Neural cell (in vitro differentiated cells): ENCODE measurements at regions not wholly inside any gene's neighbourhood (a gene's known extent, or its start where the extent isn't known, plus 50 kb on each side); places are given as distances from the start of the nearest gene placed in this dataset.

ENCODE experiments used
- H2AFZ ChIP-seq: fragments of 200-600, 300-800 bp; sonication (generic), shearing (Covaris generic); 2 replicates; pipeline ENCODE4 v1.6.0; 2014; ENCODE audit warnings: low read depth, mild to moderate bottlenecking, antibody characterized with exemption, low read length, moderate library complexity
- H3F3A ChIP-seq: fragments of 200-600 bp; shearing (Covaris generic); 2 replicates; pipeline ENCODE4 v1.6.1; 2016; ENCODE audit warnings: mild to moderate bottlenecking, moderate library complexity, mixed read lengths, antibody characterized with exemption, low read length; ENCODE audit not compliant: insufficient read depth, poor library complexity, severe bottlenecking
- H3K27ac ChIP-seq: fragments of 200-600, 300-800 bp; sonication (generic), shearing (Covaris generic); 2 replicates; pipeline ENCODE4 v1.5.1; 2014; ENCODE audit warnings: mild to moderate bottlenecking, low read length, moderate library complexity
- H3K27me3 ChIP-seq: fragments of 300-800, 200-600 bp; sonication (generic), shearing (Covaris generic); 2 replicates; pipeline ENCODE4 v1.6.0; 2014; ENCODE audit warnings: mild to moderate bottlenecking, low read depth, low read length, moderate library complexity; ENCODE audit not compliant: insufficient read depth
- H3K36me3 ChIP-seq: fragments of 300-800, 200-600 bp; sonication (generic), shearing (Covaris generic); 2 replicates; pipeline ENCODE4 v1.5.1; 2014; ENCODE audit warnings: mild to moderate bottlenecking, antibody characterized with exemption, low read length, moderate library complexity; ENCODE audit not compliant: insufficient read depth
- H3K4me2 ChIP-seq: fragments of 300-800, 200-600 bp; sonication (generic), shearing (Covaris generic); 2 replicates; pipeline ENCODE4 v1.6.0; 2014; ENCODE audit warnings: mild to moderate bottlenecking, low read length
- H3K4me3 ChIP-seq: fragments of 300-800, 200-600 bp; sonication (generic), shearing (Covaris generic); 2 replicates; pipeline ENCODE4 v1.5.1; 2014; ENCODE audit warnings: mild to moderate bottlenecking, low read length, moderate library complexity
- H3K79me2 ChIP-seq: fragments of 200-600 bp; shearing (Covaris generic); replicated peaks from 2 replicates; pipeline ENCODE4 v1.6.0; 2014; ENCODE audit warnings: mild to moderate bottlenecking, low read length, moderate library complexity; ENCODE audit not compliant: insufficient read depth
- H3K9ac ChIP-seq: fragments of 300-800, 200-600 bp; sonication (generic), shearing (Covaris generic); 2 replicates; pipeline ENCODE4 v1.6.1; 2016; ENCODE audit warnings: mild to moderate bottlenecking, low read length, mixed read lengths
- H3K9me2 ChIP-seq: fragments of 200-600 bp; shearing (Covaris generic); 2 replicates; pipeline ENCODE4 v1.6.1; 2016; ENCODE audit warnings: mild to moderate bottlenecking, low read length, mixed read lengths; ENCODE audit not compliant: insufficient read depth
- H3K9me3 ChIP-seq: fragments of 200-600, 300-800 bp; sonication (generic), shearing (Covaris generic); 2 replicates; pipeline ENCODE4 v1.6.1; 2016; ENCODE audit warnings: mild to moderate bottlenecking, mixed run types, low read length, moderate library complexity, mixed read lengths
- H4K20me1 ChIP-seq: fragments of 200-600 bp; shearing (Covaris generic); 2 replicates; pipeline ENCODE4 v1.6.1; 2016; ENCODE audit warnings: mild to moderate bottlenecking, mixed run types; ENCODE audit not compliant: insufficient read depth
- EP300 ChIP-seq: fragments of 450-650 bp; conservative IDR thresholded peaks from 2 replicates; pipeline ENCODE4 v1.6.1; 2014; ENCODE audit warnings: antibody characterized with exemption, mild to moderate bottlenecking, moderate library complexity; ENCODE audit not compliant: poor library complexity, severe bottlenecking
- EZH2 ChIP-seq: fragments of 200-600, 300-800 bp; shearing (Covaris generic), sonication (generic); IDR thresholded peaks from 2 replicates; pipeline ENCODE4 v1.6.1; 2014; ENCODE audit warnings: antibody characterized with exemption, low read length, borderline replicate concordance, mild to moderate bottlenecking; ENCODE audit not compliant: insufficient read depth, poor library complexity, severe bottlenecking
- MXI1 ChIP-seq: fragments of 450-650 bp; conservative IDR thresholded peaks from 2 replicates; pipeline ENCODE4 v1.6.1; 2014; ENCODE audit warnings: antibody characterized with exemption, mild to moderate bottlenecking; ENCODE audit not compliant: poor library complexity, severe bottlenecking
- POLR2AphosphoS5 ChIP-seq: IDR thresholded peaks from 2 replicates; pipeline ENCODE4 v1.6.1; 2012
- RAD21 ChIP-seq: fragments of 450-650 bp; conservative IDR thresholded peaks from 2 replicates; pipeline ENCODE4 v1.6.1; 2014; ENCODE audit warnings: antibody characterized with exemption, mild to moderate bottlenecking, moderate library complexity
- SMC3 ChIP-seq: fragments of 450-650 bp; conservative IDR thresholded peaks from 2 replicates; pipeline ENCODE4 v1.6.1; 2014; ENCODE audit warnings: antibody characterized with exemption, mild to moderate bottlenecking, moderate library complexity; ENCODE audit not compliant: poor library complexity
- TAF1 ChIP-seq: IDR thresholded peaks from 2 replicates; pipeline ENCODE4 v1.6.1; 2012; ENCODE audit warnings: low read depth
- TF ChIP-seq, protein P1 (sequence below): fragments of 450-650 bp; IDR thresholded peaks from 2 replicates; pipeline ENCODE4 v1.5.1; 2014; ENCODE audit warnings: antibody characterized with exemption, mild to moderate bottlenecking, moderate library complexity; ENCODE audit not compliant: poor library complexity, severe bottlenecking
- TF ChIP-seq, protein P2 (sequence below): IDR thresholded peaks from 2 replicates; pipeline ENCODE4 v1.6.1; 2012; ENCODE audit warnings: borderline replicate concordance

DNA sequence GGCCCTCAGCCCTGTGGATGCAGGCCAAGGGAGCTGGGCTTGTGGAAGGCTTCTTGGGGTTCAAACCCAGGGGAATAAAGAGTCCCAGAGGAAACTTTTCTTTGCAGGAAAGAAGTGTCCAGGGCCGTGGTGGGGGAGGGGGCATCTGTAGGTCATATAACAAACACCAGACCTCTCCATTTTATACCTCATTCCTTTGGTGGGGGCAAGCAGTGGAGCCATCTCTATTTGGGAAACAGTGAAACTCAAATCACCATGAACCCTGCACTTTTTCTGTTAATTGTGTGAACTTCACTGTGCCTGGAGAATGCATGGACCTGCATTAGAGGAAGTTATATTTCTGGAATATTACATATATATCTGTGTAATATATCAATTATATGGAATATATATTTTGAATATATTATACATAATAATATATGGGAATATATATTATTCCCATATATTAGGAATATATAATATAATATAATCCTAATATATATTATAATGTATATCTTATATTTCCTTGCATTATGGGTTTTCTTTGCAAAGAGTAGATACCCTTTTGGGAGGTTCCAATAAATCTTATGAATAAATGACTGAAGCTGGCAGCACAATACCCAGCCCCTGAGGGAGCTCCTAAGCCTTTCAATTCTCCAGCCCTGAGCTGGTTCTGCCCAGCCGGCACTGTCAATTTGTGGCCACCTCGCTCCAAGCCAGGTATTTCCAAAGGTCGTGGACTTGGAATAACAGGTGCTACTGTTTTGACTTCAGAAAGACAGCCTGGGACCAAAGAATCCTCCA, 97.7 kb upstream of the PKDCC start:
- H2AFZ ChIP-seq, result no peak overlapping the region

DNA sequence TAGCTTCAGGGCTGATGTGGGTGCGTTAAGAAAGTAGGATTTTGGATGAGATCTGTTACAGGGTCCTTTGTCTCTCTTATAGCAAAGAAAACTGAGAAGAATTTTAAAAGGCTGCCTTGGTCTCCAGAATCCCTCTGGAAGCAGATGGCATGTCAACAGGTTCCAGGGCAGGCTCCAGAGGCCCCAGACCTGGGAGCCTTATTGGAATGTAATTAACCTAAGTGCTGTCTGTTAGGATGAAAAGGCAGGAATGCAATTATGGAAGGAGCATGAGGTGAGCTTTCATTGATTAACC, 97.2 kb upstream of the PKDCC start:
- Histone ChIP-seq H4K20me1 (no peaks in the 10 kb centered on the region), H3K79me2 (no peaks in the 10 kb centered on the region), H3K4me3 (no peak overlapping the region), H3K9me2 (no peaks in the 10 kb centered on the region), H3K9me3 (no peaks in the 10 kb centered on the region), H3K9ac (no peak overlapping the region), H3K36me3 (no peaks in the 10 kb centered on the region), H2AFZ (no peak overlapping the region), H3K27ac (no peak overlapping the region), H3K4me2 (no peak overlapping the region), H3K27me3 (no peaks in the 10 kb centered on the region), H3F3A (no peaks in the 10 kb centered on the region)
- TF ChIP-seq RAD21, result no peak
- TF ChIP-seq, protein P1, sequence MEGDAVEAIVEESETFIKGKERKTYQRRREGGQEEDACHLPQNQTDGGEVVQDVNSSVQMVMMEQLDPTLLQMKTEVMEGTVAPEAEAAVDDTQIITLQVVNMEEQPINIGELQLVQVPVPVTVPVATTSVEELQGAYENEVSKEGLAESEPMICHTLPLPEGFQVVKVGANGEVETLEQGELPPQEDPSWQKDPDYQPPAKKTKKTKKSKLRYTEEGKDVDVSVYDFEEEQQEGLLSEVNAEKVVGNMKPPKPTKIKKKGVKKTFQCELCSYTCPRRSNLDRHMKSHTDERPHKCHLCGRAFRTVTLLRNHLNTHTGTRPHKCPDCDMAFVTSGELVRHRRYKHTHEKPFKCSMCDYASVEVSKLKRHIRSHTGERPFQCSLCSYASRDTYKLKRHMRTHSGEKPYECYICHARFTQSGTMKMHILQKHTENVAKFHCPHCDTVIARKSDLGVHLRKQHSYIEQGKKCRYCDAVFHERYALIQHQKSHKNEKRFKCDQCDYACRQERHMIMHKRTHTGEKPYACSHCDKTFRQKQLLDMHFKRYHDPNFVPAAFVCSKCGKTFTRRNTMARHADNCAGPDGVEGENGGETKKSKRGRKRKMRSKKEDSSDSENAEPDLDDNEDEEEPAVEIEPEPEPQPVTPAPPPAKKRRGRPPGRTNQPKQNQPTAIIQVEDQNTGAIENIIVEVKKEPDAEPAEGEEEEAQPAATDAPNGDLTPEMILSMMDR, result no peak
- TF ChIP-seq EP300, result no peak
- TF ChIP-seq MXI1, result no peak

More for the DNA sequence above, 97.7 kb upstream of the PKDCC start:
- H3K4me2 ChIP-seq, result no peak overlapping the region
- no peak overlapping the region for H3K9ac ChIP-seq
- H4K20me1 ChIP-seq, result no peaks in the 10 kb centered on the region
- no peaks in the 10 kb centered on the region for H3F3A ChIP-seq
- no peaks in the 10 kb centered on the region for H3K36me3 ChIP-seq
- no peak overlapping the region for H3K27ac ChIP-seq
- no peaks in the 10 kb centered on the region for H3K9me3 ChIP-seq
- H3K27me3 ChIP-seq, result no peaks in the 10 kb centered on the region
- no peaks in the 10 kb centered on the region for H3K9me2 ChIP-seq
- H3K4me3 ChIP-seq, result no peak overlapping the region
- TF ChIP-seq TAF1 (no peak), SMC3 (no peak), MXI1 (no peak), EZH2 (no peak), RAD21 (no peak), POLR2AphosphoS5 (no peak), EP300 (no peak)
- TF ChIP-seq, protein P1, result no peak
- TF ChIP-seq, protein P2, sequence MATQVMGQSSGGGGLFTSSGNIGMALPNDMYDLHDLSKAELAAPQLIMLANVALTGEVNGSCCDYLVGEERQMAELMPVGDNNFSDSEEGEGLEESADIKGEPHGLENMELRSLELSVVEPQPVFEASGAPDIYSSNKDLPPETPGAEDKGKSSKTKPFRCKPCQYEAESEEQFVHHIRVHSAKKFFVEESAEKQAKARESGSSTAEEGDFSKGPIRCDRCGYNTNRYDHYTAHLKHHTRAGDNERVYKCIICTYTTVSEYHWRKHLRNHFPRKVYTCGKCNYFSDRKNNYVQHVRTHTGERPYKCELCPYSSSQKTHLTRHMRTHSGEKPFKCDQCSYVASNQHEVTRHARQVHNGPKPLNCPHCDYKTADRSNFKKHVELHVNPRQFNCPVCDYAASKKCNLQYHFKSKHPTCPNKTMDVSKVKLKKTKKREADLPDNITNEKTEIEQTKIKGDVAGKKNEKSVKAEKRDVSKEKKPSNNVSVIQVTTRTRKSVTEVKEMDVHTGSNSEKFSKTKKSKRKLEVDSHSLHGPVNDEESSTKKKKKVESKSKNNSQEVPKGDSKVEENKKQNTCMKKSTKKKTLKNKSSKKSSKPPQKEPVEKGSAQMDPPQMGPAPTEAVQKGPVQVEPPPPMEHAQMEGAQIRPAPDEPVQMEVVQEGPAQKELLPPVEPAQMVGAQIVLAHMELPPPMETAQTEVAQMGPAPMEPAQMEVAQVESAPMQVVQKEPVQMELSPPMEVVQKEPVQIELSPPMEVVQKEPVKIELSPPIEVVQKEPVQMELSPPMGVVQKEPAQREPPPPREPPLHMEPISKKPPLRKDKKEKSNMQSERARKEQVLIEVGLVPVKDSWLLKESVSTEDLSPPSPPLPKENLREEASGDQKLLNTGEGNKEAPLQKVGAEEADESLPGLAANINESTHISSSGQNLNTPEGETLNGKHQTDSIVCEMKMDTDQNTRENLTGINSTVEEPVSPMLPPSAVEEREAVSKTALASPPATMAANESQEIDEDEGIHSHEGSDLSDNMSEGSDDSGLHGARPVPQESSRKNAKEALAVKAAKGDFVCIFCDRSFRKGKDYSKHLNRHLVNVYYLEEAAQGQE, result no peak
- H3K79me2 ChIP-seq, result no peaks in the 10 kb centered on the region
